ENCODE measurements at regions not wholly inside any gene's neighbourhood (a gene's known extent, or its start where the extent isn't known, plus 50 kb on each side); places are given as distances from the start of the nearest gene placed in this dataset.
"Not testable (repeated sequence)": the region's sequence is repeated elsewhere in the genome, so short reads cannot be mapped to it uniquely, and the experiment has no call there.

DNA sequence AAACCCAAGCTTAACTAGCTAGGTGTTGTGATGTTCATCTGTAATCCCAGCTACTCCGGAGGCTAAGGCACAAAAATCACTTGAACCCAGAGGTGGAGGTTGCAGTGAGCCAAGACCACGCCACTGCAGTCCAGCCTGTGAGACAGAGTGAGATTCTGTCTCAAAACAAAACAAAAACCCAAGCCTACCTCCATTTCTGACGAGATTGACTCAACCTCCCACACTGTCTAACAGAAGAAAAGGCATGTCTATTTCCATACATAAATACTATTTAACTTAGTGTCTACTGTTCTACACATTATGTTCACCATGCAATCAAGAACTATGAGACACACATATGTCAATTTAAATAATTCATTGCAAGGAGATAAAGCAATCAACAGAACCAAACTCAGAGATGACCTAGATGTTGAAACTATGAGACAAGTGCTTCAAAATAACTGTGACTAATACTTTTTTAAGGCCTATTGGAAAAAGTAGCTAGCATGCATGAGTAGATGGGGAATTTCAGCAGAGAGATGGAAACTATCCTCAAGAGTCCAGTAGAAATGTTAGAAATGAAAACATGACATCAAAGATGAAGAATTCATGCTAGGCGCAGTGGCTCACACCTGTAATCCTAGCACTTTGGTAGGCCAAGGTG lies 75.9 kb upstream of the DHRS4 start:
- H3K4me3 Mint-ChIP-seq, result no peak overlapping the region
- H3K27ac Mint-ChIP-seq, result no peak overlapping the region
- H3K36me3 Mint-ChIP-seq (ENCODE audit: low read depth), result peaks cover 8% of the 10 kb centered on the region
- DNase-seq (no peak), ATAC-seq (no peak)
- peaks cover 42% of the 10 kb centered on the region for H3K27me3 Mint-ChIP-seq
- no peaks in the 10 kb centered on the region for H3K9me3 ChIP-seq (ENCODE audit: control insufficient read depth, low read length, poor library complexity, severe bottlenecking)
- H3K4me1 Mint-ChIP-seq, result no peaks in the 10 kb centered on the region

DNA sequence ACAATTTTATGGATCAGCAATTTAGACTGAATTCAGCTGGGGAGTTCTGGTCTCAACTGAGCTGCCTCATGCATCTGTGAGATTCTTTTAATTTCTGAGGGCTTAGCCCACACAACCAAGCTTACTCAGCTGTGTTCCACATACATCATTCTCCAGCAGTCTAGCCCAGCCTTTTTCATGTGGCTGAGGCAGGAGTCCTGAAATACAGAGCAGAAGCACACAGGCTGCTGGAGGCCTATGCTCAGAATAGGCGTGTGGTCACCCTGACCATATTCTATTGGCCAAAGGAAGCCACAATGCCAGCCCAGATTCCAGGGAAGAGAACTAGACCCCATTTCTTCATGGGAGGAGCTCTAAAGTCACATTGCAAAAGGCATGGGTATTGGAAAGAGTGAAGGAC lies 72.3 kb upstream of the DHRS4 start:
- H3K36me3 Mint-ChIP-seq (ENCODE audit: low read depth), result peaks cover 3% of the 10 kb centered on the region
- ATAC-seq, result no peak
- no peaks in the 10 kb centered on the region for H3K9me3 ChIP-seq (ENCODE audit: control insufficient read depth, low read length, poor library complexity, severe bottlenecking)
- DNase-seq, result no peak
- H3K4me3 Mint-ChIP-seq, result no peak overlapping the region
- H3K27ac Mint-ChIP-seq, result no peak overlapping the region
- peaks cover 44% of the 10 kb centered on the region for H3K27me3 Mint-ChIP-seq
- H3K4me1 Mint-ChIP-seq, result no peaks in the 10 kb centered on the region

DNA sequence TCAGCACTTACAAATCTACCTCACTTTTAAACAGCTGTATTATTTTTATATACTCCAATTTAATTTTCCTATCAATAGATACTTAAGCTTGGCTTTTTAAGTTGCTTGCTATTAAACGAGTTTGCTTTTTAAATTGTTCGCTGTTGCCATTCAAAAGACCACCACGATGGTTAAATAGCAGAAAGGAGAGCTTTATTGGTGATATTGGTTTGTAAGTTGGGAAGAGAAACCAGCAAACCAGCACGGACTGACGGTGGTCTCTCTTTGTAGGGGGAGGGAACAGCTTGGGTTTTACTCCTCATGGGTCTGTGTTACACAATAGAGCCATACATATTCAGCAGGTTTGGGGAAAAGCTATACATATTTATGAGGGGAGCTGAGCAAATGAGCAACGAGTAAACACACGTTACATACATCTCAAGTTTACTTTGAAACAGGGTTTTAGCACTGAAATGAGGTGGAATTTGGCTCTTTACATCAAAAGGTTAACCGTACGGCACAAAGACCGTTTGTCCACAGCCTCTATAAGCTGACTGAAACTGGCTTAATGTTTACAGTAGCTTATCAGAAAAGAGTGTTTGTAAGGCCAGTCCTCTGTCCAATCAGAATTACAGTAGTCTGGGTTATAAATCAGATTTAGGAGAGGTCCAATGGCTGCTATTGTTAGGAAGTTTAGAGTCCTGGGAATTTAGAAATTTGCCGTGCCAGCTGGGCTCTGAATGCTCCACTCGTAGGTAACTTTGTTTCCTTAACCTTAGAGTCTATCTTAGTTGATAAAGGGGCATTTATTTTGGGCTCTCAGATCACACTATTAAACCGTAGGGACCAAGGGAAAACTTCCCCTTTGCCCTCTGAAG lies 69.7 kb upstream of the DHRS4 start:
- H3K9me3 ChIP-seq (ENCODE audit: control insufficient read depth, low read length, poor library complexity, severe bottlenecking), result no peaks in the 10 kb centered on the region
- DNase-seq (no peak), ATAC-seq (no peak)
- Mint-ChIP-seq H3K27ac (no peak overlapping the region), H3K36me3 (ENCODE audit: low read depth) (no peaks in the 10 kb centered on the region), H3K4me3 (no peak overlapping the region), H3K4me1 (no peaks in the 10 kb centered on the region), H3K27me3 (peaks cover 30% of the 10 kb centered on the region)

DNA sequence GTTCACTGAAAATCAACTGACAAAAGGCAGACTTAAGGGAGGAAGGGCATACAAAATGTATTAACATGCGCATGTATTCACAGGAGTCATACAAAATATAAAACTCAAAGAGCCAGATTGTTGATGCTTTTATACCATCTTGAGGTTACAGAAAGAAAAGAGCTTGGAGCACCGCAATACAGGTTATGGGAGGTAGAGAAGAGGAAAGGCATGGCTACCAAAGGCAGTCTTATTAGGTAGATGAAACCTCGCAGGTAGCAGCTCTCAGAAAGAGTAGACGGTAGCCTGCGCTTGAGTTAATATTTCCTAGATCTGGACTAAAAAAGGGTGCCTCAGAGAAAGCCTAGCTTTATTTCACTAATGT lies 69.0 kb upstream of the DHRS4 start:
- Mint-ChIP-seq H3K27me3 (peaks cover 36% of the 10 kb centered on the region), H3K4me1 (no peaks in the 10 kb centered on the region), H3K36me3 (ENCODE audit: low read depth) (peaks cover 2% of the 10 kb centered on the region), H3K27ac (no peak overlapping the region), H3K4me3 (no peak overlapping the region)
- DNase-seq (no peak), ATAC-seq (no peak)
- H3K9me3 ChIP-seq (ENCODE audit: control insufficient read depth, low read length, poor library complexity, severe bottlenecking), result no peaks in the 10 kb centered on the region

DNA sequence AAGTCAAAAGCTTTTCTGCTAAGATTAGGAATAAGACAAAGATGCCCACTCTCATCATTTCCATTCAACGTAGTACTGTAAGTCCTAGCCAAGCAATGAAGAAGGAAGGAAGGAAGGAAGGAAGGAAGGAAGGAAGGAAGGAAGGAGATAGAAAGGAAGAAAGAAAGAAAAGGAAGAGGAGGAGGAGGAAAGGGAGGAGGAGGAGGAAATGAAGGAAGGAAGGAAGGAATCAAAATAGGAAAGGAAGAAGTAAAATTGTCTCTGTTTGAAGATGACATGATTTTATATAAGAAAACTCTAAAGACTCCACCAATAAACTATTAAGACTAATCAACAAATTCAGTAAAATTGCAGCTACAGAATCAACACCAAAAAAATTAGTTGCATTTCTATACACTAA lies 66.0 kb upstream of the DHRS4 start:
- DNase-seq, result no peak
- no peaks in the 10 kb centered on the region for H3K9me3 ChIP-seq (ENCODE audit: control insufficient read depth, low read length, poor library complexity, severe bottlenecking)
- Mint-ChIP-seq H3K27me3 (peaks cover 54% of the 10 kb centered on the region), H3K27ac (no peak overlapping the region), H3K36me3 (ENCODE audit: low read depth) (peaks cover 2% of the 10 kb centered on the region), H3K4me3 (no peak overlapping the region), H3K4me1 (no peaks in the 10 kb centered on the region)
- no peak for ATAC-seq

DNA sequence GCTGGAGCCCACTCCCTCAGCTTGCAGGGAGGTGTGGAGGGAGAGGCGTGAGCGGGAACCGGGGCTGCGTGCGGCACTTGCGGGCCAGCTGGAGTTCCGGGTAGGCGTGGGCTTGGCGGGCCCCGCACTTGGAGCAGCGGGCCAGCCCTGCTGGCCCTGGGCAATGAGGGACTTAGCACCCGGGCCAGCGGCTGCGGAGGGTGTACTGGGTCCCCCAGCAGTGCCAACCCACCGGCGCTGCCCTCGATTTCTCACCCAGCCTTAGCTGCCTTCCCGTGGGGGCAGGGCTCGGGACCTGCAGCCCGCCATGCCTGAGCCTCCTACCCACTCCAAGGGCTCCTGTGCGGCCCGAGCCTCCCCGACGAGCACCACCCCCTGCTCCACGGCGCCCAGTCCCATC lies 61.9 kb upstream of the DHRS4 start:
- H3K36me3 Mint-ChIP-seq (ENCODE audit: low read depth); ATAC-seq; H3K4me1 Mint-ChIP-seq; H3K4me3 Mint-ChIP-seq; H3K27ac Mint-ChIP-seq; H3K9me3 ChIP-seq (ENCODE audit: control insufficient read depth, low read length, poor library complexity, severe bottlenecking); DNase-seq: not testable (repeated sequence)
- peaks cover 56% of the 10 kb centered on the region for H3K27me3 Mint-ChIP-seq

DNA sequence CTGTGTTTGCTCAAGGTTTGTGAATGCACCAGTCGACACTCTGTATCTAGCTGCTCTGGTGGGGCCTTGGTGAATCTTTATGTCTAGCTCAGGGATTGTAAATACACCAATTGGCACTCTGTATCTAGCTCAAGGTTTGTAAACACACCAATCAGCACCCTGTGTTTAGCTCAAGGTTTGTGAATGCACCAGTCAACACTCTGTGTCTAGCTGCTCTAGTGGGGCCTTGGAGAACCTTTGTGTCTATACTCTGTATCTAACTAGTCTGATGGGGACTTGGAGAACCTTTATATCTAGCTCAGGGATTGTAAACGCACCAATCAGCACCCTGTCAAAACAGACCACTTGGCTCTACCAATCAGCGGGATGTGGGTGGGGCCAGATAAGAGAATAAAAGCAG lies 61.3 kb upstream of the DHRS4 start:
- not testable (repeated sequence) for H3K4me1 Mint-ChIP-seq; ATAC-seq; H3K36me3 Mint-ChIP-seq (ENCODE audit: low read depth); DNase-seq; H3K27ac Mint-ChIP-seq; H3K9me3 ChIP-seq (ENCODE audit: control insufficient read depth, low read length, poor library complexity, severe bottlenecking); H3K4me3 Mint-ChIP-seq
- peaks cover 56% of the 10 kb centered on the region for H3K27me3 Mint-ChIP-seq

DNA sequence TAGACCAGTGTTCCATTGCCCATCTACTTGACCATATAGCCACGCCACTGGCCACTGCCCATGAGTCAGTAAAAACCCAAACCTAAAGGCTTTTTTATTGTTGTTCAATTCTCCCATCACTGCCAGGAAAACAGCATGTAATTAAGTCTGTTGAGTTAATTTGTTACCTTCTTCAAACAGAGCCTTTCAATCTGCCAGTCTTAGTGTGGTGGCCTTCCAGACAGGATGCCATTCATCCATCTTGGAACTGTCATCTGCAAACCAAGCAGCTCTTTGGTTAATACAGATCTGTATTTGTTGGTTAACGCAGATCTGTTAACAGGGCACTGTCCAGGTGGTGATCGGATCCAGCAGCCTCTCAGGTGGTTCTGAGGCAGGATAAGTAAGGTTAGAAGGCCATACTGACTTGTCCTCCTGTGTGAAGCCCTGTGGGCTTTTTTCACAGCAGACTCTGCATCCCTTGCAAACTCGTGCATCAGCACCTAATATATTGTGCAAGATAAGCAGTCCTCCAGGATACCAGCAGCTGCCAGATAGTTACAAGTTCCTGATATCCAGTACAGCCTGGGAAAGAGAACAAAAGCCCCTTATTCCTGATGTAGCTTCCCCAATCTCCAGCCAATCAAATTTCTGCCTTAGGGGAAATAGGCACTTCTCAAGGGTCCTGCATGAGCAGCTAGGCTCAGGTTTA lies 59.1 kb upstream of the DHRS4 start:
- H3K36me3 Mint-ChIP-seq (ENCODE audit: low read depth), result no peaks in the 10 kb centered on the region
- H3K27ac Mint-ChIP-seq, result no peak overlapping the region
- no peaks in the 10 kb centered on the region for H3K9me3 ChIP-seq (ENCODE audit: control insufficient read depth, low read length, poor library complexity, severe bottlenecking)
- H3K27me3 Mint-ChIP-seq, result peaks cover 50% of the 10 kb centered on the region
- H3K4me3 Mint-ChIP-seq, result no peak overlapping the region
- no peak for ATAC-seq
- no peaks in the 10 kb centered on the region for H3K4me1 Mint-ChIP-seq
- no peak for DNase-seq

DNA sequence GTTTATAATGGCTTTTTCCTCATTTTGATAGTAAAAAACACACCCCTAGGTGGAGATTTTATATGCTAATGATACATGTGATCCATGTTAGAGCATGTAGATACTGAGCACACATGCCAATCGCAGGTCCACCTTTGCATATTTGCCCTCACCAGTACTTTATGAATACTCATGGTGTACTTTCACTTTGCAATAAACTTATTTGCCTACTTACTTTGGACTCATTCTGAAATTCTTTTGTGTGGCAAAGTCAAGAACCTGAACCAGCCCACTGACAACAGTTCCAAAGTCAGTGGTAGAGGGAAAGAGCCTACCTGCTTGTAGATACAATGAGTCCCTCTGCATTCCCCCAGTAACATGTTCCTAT lies 58.5 kb upstream of the DHRS4 start:
- H3K9me3 ChIP-seq (ENCODE audit: control insufficient read depth, low read length, poor library complexity, severe bottlenecking), result no peaks in the 10 kb centered on the region
- no peak overlapping the region for H3K27ac Mint-ChIP-seq
- ATAC-seq, result no peak
- peaks cover 48% of the 10 kb centered on the region for H3K27me3 Mint-ChIP-seq
- H3K4me1 Mint-ChIP-seq, result no peaks in the 10 kb centered on the region
- DNase-seq, result no peak
- no peak overlapping the region for H3K4me3 Mint-ChIP-seq
- H3K36me3 Mint-ChIP-seq (ENCODE audit: low read depth), result no peaks in the 10 kb centered on the region

DNA sequence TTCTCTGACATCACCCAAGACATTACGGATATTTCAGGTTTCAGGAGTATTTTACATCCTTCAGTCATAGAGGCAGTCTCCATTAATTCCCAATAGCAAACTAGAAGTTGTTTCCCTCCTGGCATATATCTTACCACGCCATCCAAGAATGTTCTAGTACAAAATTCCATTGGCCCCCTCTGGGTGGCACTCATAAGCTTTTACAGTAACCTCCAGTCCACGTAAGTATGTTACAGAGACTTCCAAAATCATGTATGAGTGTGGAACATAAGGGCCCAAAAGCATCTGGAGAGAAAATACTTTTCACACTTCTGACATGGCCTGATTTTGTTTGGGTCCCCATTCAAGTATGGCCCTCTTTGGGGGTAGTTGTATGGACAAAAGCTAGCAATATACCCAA lies 58.1 kb upstream of the DHRS4 start:
- Mint-ChIP-seq H3K36me3 (ENCODE audit: low read depth) (no peaks in the 10 kb centered on the region), H3K27ac (no peak overlapping the region), H3K4me1 (no peaks in the 10 kb centered on the region), H3K27me3 (peaks cover 48% of the 10 kb centered on the region), H3K4me3 (no peak overlapping the region)
- ATAC-seq (no peak), DNase-seq (no peak)
- H3K9me3 ChIP-seq (ENCODE audit: control insufficient read depth, low read length, poor library complexity, severe bottlenecking), result no peaks in the 10 kb centered on the region

DNA sequence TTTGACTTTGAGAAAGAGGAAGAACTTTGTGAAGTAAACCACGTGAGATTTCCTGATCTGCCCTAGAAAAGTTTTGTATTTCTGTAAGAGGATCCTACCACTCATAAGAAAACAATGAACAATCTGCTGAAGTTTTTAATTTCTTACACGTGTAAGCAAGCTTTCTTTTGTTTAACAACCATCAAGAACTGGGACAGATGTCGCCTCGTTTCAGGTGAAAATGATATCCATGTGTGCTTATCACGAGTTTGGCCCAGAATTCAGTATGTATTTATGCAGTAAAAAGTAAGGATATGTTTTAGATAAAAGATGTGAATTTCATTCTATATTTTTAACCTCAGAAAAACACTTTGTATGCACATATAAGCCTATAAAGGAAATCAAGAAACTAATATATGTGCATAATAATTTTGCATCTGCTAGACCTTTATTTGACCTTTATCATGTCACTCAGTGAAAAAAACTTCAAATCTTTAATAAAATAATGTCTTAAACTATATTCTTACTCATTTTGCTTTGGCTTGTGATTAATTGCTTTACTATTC lies 56.9 kb upstream of the DHRS4 start:
- H3K36me3 Mint-ChIP-seq (ENCODE audit: low read depth), result no peaks in the 10 kb centered on the region
- H3K4me3 Mint-ChIP-seq, result no peak overlapping the region
- DNase-seq, result no peak

DNA sequence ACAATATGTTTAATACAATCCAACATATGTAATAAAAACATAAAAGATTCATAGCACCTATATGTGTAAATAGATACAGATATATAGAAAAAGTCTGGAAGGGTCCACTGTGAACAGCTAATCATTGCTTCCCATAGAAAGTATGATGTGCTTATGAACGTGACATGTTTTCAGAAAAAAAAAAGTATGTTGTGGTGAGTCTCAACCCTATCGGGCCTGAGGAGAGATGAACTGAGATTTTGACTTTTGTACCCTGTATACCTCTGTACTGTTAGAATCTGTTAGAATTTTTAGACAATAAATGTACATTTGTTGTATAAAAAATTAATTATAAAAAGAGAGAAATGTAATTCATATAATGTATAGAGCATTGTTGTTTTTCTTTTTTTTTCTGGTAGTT lies 56.3 kb upstream of the DHRS4 start:
- H3K36me3 Mint-ChIP-seq (ENCODE audit: low read depth); H3K4me3 Mint-ChIP-seq; H3K27ac Mint-ChIP-seq; H3K4me1 Mint-ChIP-seq; H3K9me3 ChIP-seq (ENCODE audit: control insufficient read depth, low read length, poor library complexity, severe bottlenecking); DNase-seq; ATAC-seq: not testable (repeated sequence)
- peaks cover 46% of the 10 kb centered on the region for H3K27me3 Mint-ChIP-seq

More for the DNA sequence above, 56.9 kb upstream of the DHRS4 start:
- peaks cover 3% of the 10 kb centered on the region for H3K4me1 Mint-ChIP-seq
- no peak for ATAC-seq
- H3K27me3 Mint-ChIP-seq, result peaks cover 50% of the 10 kb centered on the region
- H3K9me3 ChIP-seq (ENCODE audit: control insufficient read depth, low read length, poor library complexity, severe bottlenecking), result no peaks in the 10 kb centered on the region
- H3K27ac Mint-ChIP-seq, result no peak overlapping the region

DNA sequence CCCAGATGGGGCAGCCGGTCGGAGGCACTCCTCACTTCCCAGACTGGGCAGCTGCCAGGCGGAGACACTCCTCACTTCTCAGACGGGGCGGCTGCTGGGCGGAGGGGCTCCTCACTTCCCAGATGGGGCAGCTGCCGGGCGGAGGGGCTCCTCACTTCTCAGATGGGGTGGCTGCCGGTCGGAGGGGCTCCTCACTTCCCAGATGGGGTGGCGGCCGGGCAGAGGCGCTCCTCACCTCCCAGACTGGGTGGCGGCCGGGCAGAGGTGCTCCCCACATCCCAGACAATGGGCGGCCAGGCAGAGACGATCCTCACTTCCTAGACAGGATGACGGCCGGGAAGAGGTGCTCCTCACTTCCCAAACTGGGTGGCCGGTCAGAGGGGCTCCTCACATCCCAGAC lies 55.2 kb upstream of the DHRS4 start:
- not testable (repeated sequence) for H3K9me3 ChIP-seq (ENCODE audit: control insufficient read depth, low read length, poor library complexity, severe bottlenecking); ATAC-seq; DNase-seq; H3K4me3 Mint-ChIP-seq; H3K36me3 Mint-ChIP-seq (ENCODE audit: low read depth); H3K27ac Mint-ChIP-seq; H3K4me1 Mint-ChIP-seq
- H3K27me3 Mint-ChIP-seq, result peaks cover 43% of the 10 kb centered on the region

Measured in T-helper 17 cell (primary cell).